GM18861 (cell line): ENCODE measurements at regions not wholly inside any gene's neighbourhood (a gene's known extent, or its start where the extent isn't known, plus 50 kb on each side); places are given as distances from the start of the nearest gene placed in this dataset.
"Not testable (repeated sequence)": the region's sequence is repeated elsewhere in the genome, so short reads cannot be mapped to it uniquely, and the experiment has no call there.

Source experiments
- ATAC-seq: cut with Tn5 transposase; IDR thresholded peaks from one replicate; pipeline ENCODE4 v1.9.1; 2021; ENCODE audit not compliant: unreplicated experiment

- ATAC-seq, result no peak
Measured at GRCh38 chr5:44051591-44051990, 337.6 kb downstream of the FGF10 start.

GRCh38 chr5:44048276-44048984 is 340.8 kb downstream of the FGF10 start:
- peak; percentile 40 for ATAC-seq

GRCh38 chr5:44046619-44047364 is 342.4 kb downstream of the FGF10 start:
- ATAC-seq, result no peak

GRCh38 chr5:44044549-44044948 is 344.7 kb downstream of the FGF10 start:
- ATAC-seq, result not testable (repeated sequence)

GRCh38 chr5:44028226-44028625 is 361.0 kb downstream of the FGF10 start:
- no peak for ATAC-seq

- ATAC-seq, result no peak
Measured at GRCh38 chr5:44022622-44023021, 366.6 kb downstream of the FGF10 start.

- no peak for ATAC-seq
Measured at GRCh38 chr5:44011518-44011917, 377.7 kb downstream of the FGF10 start.

GRCh38 chr5:44002381-44002901 is 386.8 kb downstream of the FGF10 start:
- no peak for ATAC-seq

GRCh38 chr5:44001675-44002380 is 387.4 kb downstream of the FGF10 start:
- ATAC-seq, result no peak

- no peak for ATAC-seq
Measured at GRCh38 chr5:44001236-44001635, 388.0 kb downstream of the FGF10 start.

- ATAC-seq, result no peak
Measured at GRCh38 chr5:43997647-43998272, 391.5 kb downstream of the FGF10 start.

GRCh38 chr5:43996221-43996620 is 393.0 kb downstream of the FGF10 start:
- ATAC-seq, result no peak

- no peak for ATAC-seq
Measured at GRCh38 chr5:43994352-43994708, 391.4 kb downstream of the NNT start.

- ATAC-seq, result no peak
Measured at GRCh38 chr5:43993634-43994351, 390.8 kb downstream of the NNT start.

GRCh38 chr5:43985411-43985810 is 382.4 kb downstream of the NNT start:
- ATAC-seq, result no peak

- no peak for ATAC-seq
Measured at GRCh38 chr5:43981556-43981955, 378.6 kb downstream of the NNT start.

GRCh38 chr5:43973908-43974307 is 370.9 kb downstream of the NNT start:
- ATAC-seq, result no peak

GRCh38 chr5:43973318-43973717 is 370.3 kb downstream of the NNT start:
- no peak for ATAC-seq

- no peak for ATAC-seq
Measured at GRCh38 chr5:43967165-43967564, 364.2 kb downstream of the NNT start.

- ATAC-seq, result no peak
Measured at GRCh38 chr5:43959144-43959543, 356.2 kb downstream of the NNT start.

- ATAC-seq, result no peak
Measured at GRCh38 chr5:43947935-43948334, 345.0 kb downstream of the NNT start.
